Frontal cortex (tissue), 3 donors: ENCODE measurements at regions not wholly inside any gene's neighbourhood (a gene's known extent, or its start where the extent isn't known, plus 50 kb on each side); places are given as distances from the start of the nearest gene placed in this dataset.
"Not testable (repeated sequence)": the region's sequence is repeated elsewhere in the genome, so short reads cannot be mapped to it uniquely, and the experiment has no call there.

Source experiments
- DNase-seq, 2 donors: peaks; one replicate each; pipeline ENCODE4 v3.0.0; 2012; ENCODE audit warnings: low spot score in 2 of 2
- FAIRE-seq: peaks from 2 replicates; lab custom pipeline; 2012; peaks lifted over from hg19 to GRCh38; lab: Jason Lieb, UNC
- donor health status: control.
- donor health status: control.
- donor health status: control.

DNA sequence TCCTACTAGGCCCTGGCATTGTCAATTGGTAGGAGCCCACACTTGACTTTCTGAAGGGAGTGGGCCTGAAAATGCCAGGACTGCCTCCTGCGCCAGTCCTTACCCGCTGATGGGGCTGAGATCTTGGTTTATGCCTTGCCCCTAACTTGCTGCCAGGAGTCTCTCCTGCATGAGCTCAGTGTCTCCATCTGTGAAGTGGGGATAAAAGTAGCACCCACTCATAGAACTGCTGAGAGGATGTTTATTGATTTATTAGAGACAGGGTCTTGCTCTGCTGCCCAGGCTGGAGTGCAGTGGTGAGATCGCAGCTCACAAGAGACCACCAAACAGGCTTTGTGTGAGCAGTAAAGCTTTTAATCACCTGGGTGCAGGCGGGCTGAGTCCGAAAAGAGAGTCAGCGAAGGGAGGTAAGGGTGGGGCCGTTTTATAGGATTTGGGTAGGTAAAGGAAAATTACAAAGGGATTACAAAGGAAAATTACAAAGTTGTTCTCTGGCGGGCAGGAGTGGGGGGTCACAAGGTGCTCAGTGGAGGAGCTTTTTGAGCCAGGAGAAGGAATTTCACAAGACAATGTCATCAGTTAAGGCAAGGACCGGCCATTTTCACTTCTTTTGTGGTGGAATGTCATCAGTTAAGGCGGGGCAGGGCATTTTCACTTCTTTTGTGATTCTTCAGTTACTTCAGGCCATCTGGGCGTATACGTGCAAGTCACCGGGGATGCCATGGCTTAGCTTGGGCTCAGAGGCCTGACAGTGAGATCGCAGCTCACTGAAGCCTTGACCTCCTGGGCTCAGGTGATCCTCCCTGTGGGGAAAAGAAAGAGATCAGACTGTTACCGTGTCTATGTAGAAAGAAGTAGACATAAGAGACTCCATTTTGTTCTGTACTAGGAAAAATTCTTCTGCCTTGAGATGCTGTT is 93.7 kb downstream of the LSM3 start:
- not testable (repeated sequence) for FAIRE-seq, DNase-seq

DNA sequence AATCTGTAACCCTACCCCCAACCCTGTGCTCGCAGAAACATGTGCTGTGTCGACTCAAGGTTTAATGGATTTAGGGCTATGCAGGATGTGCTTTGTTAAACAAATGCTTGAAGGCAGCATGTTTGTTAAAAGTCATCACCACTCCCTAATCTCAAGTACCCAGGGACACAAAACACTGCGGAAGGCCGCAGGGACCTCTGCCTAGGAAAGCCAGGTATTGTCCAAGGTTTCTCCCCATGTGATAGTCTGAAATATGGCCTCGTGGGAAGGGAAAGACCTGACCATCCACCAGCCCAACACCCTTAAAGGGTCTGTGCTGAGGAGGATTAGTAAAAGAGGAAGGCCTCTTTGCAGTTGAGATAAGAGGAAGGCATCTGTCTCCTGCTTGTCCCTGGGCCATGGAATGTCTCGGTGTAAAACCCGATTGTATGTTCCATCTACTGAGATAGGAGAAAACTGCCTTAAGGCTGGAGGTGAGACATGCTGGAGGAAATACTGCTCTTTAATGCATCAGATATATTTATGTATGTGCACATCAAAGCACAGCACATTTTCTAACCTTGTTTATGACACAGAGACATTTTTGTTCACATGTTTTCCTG is 94.4 kb downstream of the LSM3 start:
- FAIRE-seq, DNase-seq: not testable (repeated sequence)

DNA sequence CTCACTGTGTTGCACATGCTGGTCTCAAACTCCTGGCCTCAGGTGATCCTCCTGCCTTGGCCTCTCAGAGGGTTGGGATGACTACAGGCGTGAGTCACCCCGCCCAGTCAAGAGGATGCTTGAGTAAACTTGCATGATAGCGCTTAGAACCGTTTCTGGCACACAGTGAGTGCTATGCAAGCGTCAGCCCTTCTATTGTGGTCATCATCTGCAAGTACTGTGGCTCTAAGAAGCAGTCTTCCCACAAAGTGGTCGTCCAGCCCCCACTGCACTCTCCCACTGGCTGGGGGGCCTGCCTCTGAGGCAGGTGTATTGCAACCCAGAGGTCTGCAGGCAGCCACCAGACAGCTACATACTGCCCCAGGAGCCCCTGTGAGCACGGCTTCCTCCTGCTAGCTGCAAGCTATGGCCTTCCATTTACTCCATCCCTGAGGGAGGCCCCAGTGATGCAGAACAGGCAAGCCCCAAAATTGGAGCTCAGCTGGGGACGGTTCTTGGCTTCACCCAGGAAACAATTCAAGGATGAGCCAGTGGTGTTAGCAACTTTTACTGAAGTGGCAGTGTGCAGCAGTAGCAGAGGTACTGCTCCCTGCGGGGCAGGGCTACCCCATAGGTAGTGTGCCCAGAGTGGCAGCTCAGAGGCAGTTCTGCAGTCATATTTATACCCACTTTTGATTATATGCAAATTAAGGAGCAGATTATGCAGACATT is 95.4 kb downstream of the LSM3 start:
- no peak for DNase-seq
- FAIRE-seq: no peak

DNA sequence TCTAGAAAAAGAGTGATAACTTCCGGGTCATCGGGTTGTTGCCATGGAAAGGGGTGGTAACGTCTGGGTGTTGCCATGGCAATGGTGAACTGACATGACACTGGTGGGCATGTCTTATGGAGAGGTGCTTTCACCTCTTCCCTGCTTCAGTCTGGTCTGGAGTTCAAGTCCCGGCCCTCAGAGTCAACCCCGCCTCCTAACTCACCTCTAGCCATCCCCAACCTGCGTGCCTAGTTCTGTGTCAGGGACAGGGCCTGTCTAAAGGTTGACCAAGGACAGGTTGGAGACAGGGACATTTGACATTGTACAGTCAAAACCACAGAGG is 96.0 kb downstream of the LSM3 start:
- no peak for FAIRE-seq

DNA sequence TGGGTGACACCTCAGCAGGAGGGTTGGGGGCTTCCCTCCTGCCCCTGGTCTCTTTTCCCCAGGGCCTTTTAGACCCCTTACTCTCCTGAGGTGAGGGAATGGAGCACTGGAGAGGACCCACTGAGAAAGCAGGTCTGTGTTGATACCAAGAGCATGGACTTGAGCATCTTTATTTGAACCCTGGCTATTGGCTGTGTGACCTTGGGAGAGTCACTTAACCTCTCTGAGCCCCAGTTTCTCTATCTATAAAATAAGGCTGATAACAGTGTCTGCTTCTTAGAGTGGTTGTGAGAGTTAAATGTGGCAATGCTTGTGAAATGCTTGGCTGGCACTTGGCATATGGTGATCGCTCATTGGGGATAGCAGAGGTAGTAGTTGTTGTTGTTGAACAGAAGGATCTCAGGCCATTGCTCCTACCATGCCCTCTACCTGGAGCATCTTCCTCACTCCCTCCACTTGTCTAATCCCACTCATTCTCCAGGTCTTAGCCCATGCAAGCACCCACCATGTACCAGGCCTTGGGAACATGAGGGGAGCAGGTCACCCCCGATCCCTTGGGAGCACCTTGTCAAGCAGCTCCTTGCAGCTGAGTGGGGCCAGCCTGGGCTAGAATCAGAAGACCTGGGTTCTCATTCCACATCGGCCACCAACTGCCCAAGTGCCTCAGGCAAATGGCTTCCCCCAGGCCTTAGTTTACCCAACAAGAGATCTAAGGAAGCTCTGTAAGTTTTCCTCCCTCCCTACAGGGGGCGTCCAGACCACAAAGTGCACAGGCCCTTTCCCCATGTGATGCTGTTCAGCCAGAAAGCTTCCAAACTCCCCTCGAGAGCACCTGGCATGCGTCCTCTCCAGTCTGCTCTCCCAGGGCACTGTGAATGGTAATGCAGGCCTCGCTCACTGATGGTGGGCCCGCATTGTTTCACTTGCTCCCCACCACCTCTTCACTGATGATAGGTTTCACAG is 96.7 kb downstream of the LSM3 start:
- FAIRE-seq: no peak
- DNase-seq: no peak

More for the DNA sequence above, 96.0 kb downstream of the LSM3 start:
- no peak for DNase-seq

DNA sequence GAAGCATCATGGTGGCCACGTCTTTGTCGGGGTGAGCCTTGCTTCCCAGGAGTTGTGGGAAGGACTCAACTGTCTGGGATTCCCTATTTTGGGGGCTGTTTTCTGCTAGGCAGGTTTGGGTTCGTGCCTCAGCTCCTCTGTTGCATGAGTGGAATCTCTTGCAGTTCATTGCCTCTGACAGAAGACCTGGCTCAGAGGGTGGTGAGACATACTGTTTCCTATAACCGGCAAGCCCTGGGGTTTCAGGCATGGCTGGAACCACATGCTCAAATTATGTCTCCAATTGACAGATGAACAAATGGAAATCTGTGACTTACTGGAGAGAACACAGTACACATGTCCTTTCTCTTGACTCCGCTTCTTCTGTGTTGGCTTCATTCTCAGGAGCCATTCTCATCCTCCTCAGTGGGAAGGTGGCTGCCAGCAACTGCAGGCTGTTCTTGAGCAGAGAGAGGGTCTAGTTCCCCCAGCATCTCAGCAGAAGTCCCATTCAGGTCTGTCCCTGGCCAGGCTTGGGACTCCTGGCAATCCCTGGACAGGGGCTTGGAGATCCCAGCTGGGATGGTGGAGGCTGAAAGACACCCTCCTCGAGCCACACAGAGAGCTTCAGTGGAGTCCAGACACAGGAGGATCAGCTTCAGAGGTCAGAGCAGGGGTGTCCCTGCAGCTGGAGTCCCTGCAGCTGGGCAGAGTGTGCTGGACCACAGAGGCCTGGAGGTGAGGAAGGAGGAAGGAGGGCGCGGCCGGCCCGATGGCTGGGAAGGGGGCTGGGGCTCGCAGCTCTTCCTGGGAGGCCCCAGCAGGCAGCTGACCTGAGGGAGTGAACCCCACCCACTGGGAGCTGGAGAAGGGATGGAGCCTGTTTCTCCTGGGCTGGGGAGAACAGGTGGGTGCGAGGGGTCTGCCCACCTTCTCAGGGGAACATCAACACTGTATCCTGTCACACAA is 97.6 kb downstream of the LSM3 start:
- DNase-seq: no peak
- FAIRE-seq: no peak

DNA sequence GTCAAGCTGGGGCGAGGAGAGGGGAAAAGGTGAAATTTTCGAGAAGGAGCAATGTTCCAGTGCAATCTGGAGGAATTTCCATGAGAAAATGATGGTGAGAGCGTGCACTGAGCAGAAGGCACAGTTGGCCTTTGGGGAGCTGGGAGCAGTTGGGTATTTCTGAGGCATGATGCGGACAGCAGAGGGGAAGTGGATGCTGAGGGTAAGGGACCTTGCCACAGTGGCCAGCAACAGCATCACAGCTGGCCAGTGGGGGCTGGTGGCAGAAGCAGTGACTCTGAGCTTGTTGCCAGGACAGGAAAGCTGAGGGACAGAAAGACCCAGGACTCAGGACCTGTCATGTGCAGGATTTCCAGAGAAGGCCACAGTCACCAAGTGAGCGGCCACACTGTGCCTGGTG is 98.9 kb downstream of the LSM3 start:
- DNase-seq (no peak), FAIRE-seq (no peak)

DNA sequence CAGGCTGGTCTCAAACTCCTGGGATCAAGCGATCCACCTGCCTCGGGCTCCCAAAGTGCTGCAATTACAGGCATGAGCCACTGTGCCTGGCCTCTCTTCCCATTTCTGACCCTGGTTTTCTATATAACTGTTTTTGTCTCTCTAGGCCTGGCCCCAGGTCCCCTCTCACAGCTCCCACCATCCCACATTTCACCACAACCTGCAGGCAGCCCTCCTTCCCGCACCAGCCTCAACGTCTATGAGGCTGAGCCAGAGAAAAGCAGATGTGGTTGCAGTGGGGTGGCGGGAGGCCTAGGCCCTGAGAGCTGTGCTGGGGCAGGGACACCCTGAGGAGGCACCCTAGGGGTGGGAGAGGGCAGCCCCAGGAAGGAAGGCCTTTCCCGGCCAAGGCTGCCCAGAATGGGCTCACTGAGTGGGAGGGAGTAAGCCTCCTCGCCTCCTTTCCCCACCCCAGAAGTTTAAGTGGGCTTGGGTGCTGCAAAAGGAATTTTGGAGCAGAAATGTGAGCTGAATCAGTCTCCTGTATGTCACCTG is 99.7 kb downstream of the LSM3 start:
- no peak for FAIRE-seq

DNA sequence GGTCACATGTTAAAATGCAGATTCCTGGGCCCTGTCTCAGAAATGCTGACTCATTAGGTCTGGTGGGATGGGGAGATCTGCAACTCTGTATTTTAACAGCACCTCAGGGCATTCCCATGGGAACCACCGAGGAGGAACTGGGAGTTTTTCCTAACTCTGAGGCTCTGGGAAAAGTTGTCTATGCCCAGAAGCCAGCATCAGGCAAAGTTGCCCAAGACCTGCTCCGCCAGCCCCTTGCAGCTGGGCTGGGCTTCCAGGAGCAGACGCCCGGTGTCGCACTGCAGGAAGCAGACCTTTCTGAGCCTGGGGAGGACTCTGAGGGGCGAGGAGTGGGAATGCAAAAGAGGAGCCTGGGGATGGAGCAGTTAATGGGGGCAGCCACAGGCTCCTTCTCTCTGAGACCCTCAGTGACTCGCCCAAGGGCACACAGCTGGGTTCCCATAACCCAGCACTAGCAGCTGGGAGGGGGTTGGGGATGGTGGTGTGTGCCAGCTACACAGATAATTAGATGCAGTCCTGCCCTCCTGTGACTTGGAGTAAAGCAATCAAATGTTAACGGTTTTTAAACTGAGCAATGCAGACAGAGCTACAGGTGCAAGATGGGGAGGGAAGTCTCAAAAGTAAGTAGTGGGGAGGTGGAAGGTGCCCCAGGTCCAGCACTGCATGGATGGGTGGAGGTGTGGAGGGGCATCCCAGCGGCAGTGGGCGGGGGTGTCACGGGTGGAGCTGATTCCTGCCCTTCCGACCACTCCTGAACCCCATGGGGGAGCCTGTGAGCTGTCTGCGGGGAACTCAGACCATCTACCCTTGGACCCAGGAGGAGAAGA is 100.4 kb downstream of the LSM3 start:
- no peak for FAIRE-seq
- DNase-seq: no peak

More for the DNA sequence above, 99.7 kb downstream of the LSM3 start:
- no peak for DNase-seq

DNA sequence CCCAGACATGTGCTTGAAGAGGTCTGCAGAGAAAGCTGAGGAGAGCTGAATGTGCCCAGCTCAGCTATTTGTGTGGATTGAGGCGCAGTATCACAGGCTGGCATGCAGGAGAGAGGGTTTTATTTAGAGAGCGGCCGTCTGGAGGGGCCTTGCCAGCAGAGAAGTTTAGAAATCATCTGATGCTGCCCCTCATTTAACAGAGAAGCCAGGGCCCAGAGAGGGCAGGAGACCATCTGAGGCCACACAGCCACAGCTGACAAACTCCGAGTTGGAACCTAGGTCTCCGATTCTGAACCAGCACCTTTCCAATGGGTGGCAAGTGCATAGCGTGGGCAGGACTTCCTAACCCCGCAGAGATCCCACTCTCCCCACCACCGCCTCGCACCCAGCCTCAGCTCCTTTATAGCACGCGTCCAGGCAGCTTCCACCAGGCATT is 101.0 kb downstream of the LSM3 start:
- FAIRE-seq: no peak
- DNase-seq: no peak

DNA sequence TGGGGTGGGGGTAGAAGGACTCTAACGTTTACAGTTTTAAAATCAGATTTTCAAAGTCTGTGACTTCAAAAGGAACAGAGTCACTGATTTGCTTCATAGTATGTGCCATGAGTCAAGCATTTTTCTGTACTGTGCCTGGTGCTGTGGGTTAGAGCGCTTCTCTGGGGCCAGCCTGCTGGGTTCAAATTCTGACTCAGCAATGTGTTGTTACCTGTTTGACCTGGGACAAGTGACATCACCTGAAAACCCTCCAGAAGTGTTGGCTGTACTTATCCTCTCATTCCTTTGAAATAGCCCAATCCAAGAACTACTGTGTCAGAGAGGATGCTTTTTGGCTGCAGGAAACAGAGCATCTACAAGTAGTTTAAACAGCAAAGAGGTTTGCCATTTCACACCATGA is 101.7 kb downstream of the LSM3 start:
- no peak for FAIRE-seq
- no peak for DNase-seq

DNA sequence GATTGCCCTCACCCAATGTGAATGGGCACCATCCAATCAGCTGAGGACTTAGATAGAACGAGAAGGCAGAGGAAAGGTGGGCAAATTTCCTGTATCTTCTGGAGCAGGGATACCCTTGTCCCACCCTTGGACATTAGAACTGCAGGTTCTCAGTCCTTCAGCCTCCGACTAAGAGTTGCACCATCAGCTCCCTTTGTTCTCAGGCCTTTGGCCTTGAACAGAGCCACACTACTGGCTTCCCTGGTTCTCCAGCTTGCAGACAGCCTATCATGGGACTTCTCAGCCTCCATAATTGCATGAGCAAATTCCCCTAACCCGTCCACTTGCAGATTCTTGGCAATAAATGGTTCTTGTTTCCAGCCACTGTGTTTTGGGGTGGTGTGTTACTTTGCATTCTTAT is 102.4 kb downstream of the LSM3 start:
- FAIRE-seq: no peak
- no peak for DNase-seq

DNA sequence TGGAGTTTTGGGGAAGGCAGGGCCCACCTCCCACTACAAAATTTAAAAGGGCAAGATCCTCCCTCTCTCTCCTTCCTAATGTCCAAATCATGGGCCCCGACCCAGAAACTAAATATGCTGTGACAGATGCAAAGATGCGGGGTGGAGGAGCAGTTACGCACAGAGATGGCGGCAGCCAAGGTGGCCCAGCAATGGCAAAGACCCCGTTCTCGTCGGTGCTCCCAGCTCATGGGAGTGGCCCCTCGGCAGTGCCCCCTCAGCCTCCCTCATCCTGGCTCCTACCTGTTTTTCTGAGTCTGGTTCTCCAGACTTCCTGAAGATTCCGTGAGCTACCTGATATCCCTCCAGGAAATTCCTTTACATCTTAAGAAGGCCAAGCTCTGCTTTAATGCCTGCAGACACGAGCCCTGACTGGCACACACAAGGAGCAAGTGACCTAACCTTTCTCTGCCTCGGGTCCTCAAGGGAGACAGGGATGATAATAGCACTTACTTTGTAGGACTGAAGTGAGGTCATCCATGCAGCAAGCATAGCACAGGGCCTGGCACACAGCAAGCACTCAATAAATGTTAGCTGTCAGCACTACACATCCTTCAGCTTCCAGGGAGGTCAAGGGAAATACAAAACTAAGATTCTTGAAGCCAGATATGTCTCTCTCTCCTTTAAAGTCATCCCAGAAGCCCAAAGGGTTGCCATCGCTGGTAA is 103.5 kb downstream of the LSM3 start:
- DNase-seq (no peak), FAIRE-seq (no peak)

DNA sequence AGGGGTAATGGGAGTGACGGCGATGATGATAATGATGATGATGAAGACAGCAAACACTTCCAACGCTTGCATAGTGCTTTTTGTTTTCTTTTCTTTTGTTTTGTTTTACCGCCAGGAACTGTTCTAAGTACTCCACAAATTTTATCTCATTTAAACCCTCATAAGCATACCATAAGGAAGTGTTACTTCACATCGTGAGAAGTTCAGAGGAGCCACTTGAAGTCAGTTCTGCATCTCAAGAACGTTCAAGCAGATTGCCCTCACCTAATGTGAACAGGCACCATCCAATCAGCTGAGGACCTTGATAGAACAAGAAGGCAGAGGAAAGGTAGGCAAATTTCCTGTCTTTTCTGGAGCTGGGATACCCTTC is 104.1 kb downstream of the LSM3 start:
- DNase-seq (no peak), FAIRE-seq (no peak)

DNA sequence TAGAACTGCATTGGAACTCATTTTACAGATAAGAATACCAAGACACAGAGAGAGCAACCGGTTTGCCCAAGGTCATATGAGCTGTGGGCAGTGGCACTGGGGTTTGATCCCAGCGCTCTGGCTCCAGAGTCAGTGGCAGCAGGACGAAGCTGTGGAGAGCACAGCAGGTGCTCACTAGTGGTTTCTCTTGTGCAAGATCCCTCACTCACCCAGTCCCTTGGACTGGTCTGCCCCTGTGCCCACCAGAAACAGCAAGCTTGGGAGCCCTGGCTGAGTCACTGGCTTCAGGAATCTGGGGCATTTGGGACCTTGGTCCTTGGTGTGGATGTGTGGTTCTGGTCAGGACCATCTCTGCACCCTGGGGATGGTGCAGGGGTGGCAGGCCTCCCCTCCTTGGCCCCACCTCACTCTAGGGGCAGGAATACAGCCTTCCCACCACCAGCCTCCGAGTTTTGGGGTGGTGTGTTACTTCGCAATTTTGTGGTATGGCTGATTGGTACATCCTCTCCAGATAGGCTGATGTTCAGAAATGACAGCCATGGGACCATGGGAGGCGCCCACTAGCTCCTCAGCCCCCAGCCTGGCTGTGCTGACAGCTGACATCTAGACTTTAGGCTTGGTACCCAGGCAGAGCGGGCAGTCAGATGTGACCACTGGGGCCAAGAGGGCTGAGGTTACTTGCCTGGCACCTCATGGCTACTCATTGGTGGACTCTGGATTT is 104.6 kb downstream of the LSM3 start:
- FAIRE-seq (no peak), DNase-seq (no peak)

DNA sequence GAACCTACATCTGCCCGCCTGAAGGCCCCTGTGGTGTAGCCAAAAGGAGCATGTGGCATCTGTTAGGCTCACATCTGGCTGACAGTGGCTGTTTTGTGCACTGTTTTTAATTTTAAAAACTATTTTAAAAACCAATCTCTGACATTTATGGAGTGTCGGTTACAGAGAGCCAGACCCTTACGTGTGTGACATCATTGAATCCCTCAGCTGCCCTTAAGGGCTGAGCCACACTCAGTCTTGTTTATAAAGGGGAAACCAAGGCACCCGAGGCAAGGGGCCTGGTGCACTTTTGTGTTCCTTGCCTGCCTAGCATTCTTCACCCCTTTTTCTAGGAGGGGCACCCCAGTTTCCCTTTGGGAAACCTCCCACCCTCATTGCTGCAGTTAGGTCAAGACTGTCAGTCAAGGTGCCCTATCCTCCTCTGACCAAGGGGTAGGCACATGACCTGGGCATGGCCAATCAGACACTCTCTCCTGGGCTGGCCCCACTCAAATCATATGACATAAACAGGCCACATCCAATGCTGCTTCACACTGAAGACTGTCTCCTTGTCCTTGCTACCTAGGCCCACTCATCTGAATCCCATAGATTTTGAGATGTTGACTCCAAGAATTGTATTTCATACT is 105.3 kb downstream of the LSM3 start:
- FAIRE-seq: no peak
- no peak for DNase-seq
